ENCODE measurements at regions not wholly inside any gene's neighbourhood (a gene's known extent, or its start where the extent isn't known, plus 50 kb on each side); places are given as distances from the start of the nearest gene placed in this dataset.

- ChIA-PET POLR2A (no interaction called here), CTCF (ENCODE audit: low intra/inter-chr PET ratio) (no interaction called here)
- Histone ChIP-seq H3K9me1 (ENCODE audit: control insufficient read depth, insufficient read depth, low read length) (no peaks in the 10 kb centered on the region), H3K27ac (ENCODE audit: extremely low read depth, low read depth, low read length) (no peak overlapping the region), H4K20me1 (replicated peaks; ENCODE audit: control insufficient read depth, insufficient read depth, low read length) (no peaks in the 10 kb centered on the region), H3K4me1 (replicated peaks in 1 of 2; ENCODE audit: control insufficient read depth in 2 of 2, insufficient read depth in 2 of 2, low read length in 2 of 2) (no peaks in the 10 kb centered on the region), H2AFZ (ENCODE audit: low read depth, low read length) (no peak overlapping the region), H3K36me3 (ENCODE audit: control insufficient read depth, insufficient read depth, low read length) (no peaks in the 10 kb centered on the region), H3K79me2 (ENCODE audit: control insufficient read depth, insufficient read depth, low read length) (no peaks in the 10 kb centered on the region), H3K27me3 (ENCODE audit: control insufficient read depth in 2 of 2, insufficient read depth in 2 of 2, low read length in 2 of 2) (no peaks in the 10 kb centered on the region), H3K9ac (ENCODE audit: insufficient read depth in 1 of 2, low read depth in 2 of 2, low read length in 2 of 2) (no peak overlapping the region), H3K9me3 (replicated peaks; ENCODE audit: control insufficient read depth, insufficient read depth, low read depth, low read length) (no peaks in the 10 kb centered on the region), H3K4me3 (no peak overlapping the region), H3K4me2 (ENCODE audit: insufficient read depth, low read length) (no peak overlapping the region)
- no peak for DNase-seq (ENCODE audit: extremely low read depth in 1 of 4, low spot score in 3 of 4)
- FAIRE-seq = no peak
- in situ Hi-C loops (cut with MboI) = no loop called here
- BruUV-seq (replicated peaks) = no TSS peak
- intact Hi-C loops (cut with micrococcal nuclease) = no loop called here
- 0% methylated on average over 1 of the region's 1 CpG for WGBS (ENCODE audit: insufficient coverage, low coverage, missing lambda C conversion rate)
- no peak for ATAC-seq
- TF ChIP-seq ZNF77 (CRISPR knock-in tag; IDR thresholded peaks at IDR 0.05) (no peak), ZSCAN29 (IDR thresholded peaks at IDR 0.05) (no peak), ZNF146 (CRISPR knock-in tag; IDR thresholded peaks at IDR 0.05; ENCODE audit: unreplicated experiment) (no peak), SMAD4 (CRISPR knock-in tag; conservative IDR thresholded peaks at IDR 0.05) (no peak), DIDO1 (tag; IDR thresholded peaks at IDR 0.05; ENCODE audit: low read depth) (no peak), TAF9B (IDR thresholded peaks at IDR 0.05; ENCODE audit: partially characterized antibody) (no peak), ZNF354B (CRISPR knock-in tag; IDR thresholded peaks at IDR 0.05) (no peak), NR1H2 (CRISPR knock-in tag; IDR thresholded peaks at IDR 0.05) (no peak), KAT7 (CRISPR knock-in tag; IDR thresholded peaks at IDR 0.05; ENCODE audit: borderline replicate concordance) (no peak), ZNF41 (CRISPR knock-in tag; conservative IDR thresholded peaks at IDR 0.05) (no peak), ETS1 (conservative IDR thresholded peaks at IDR 0.05; ENCODE audit: control insufficient read depth, low read depth, low read length) (no peak), HSF4 (CRISPR knock-in tag; IDR thresholded peaks at IDR 0.05; ENCODE audit: borderline replicate concordance) (no peak), SAFB (IDR thresholded peaks at IDR 0.05; ENCODE audit: borderline replicate concordance, low read depth, low read length) (no peak), MXI1 (IDR thresholded peaks at IDR 0.05; ENCODE audit: low read depth, low read length) (no peak), MEIS2 (IDR thresholded peaks at IDR 0.05; ENCODE audit: partially characterized antibody) (no peak), SREBF2 (CRISPR knock-in tag; IDR thresholded peaks at IDR 0.05) (no peak), IRF9 (tag; IDR thresholded peaks at IDR 0.05) (no peak)
These were observed 1393.1 kb upstream of the GOT2 start for GRCh38 chr16:60127196-60127595.
